GM12878 (cell line): ENCODE measurements at regions not wholly inside any gene's neighbourhood (a gene's known extent, or its start where the extent isn't known, plus 50 kb on each side); places are given as distances from the start of the nearest gene placed in this dataset.
"Not testable (repeated sequence)": the region's sequence is repeated elsewhere in the genome, so short reads cannot be mapped to it uniquely, and the experiment has no call there.

Source experiments
- ATAC-seq: fragments of 200-7000 bp; cut with Tn5 transposase; 3 replicates; pipeline ENCODE4 v1.9.1; 2020; ENCODE audit warnings: mild to moderate bottlenecking, moderate library complexity
- BruUV-seq: library from RNA; stranded (reverse); fragments of 400-500 nt; replicated peaks from 2 replicates; lab custom pipeline; 2021; lab: Mats Ljungman, UMichigan
- CTCF ChIA-PET: fragments of 300-600 bp; sonication (Branson Sonifier 250); formaldehyde crosslinking; extraction: SDS; loops from one replicate; lab custom pipeline; 2021; ENCODE audit warnings: inconsistent platforms; lab: Yijun Ruan, JAX
- POLR2A ChIA-PET: fragments of 350-600 bp; formaldehyde crosslinking; extraction: SDS; loops from one replicate; lab custom pipeline; 2021; ENCODE audit warnings: inconsistent platforms; lab: Charles Lee
- RAD21 ChIA-PET: fragments of 300-600 bp; sonication (Branson Sonifier 250); formaldehyde crosslinking; loops from one replicate; lab custom pipeline; 2023; ENCODE audit warnings: antibody characterized with exemption; ENCODE audit not compliant: unreplicated experiment; lab: Charles Lee
- SMC1A ChIA-PET: fragments of 300-600 bp; sonication (Branson Sonifier 250); formaldehyde crosslinking; loops from one replicate; lab custom pipeline; 2023; ENCODE audit not compliant: unreplicated experiment, uncharacterized antibody; lab: Charles Lee
- DNase-seq: peaks from one replicate; pipeline ENCODE4 v3.0.0-alpha.2; 2011; ENCODE audit warnings: low read depth, low spot score
- FAIRE-seq: peaks from 3 replicates; lab custom pipeline; 2011; peaks lifted over from hg19 to GRCh38; lab: Jason Lieb, UNC
- H2AFZ ChIP-seq: 2 replicates; pipeline ENCODE4 v1.6.0; 2011; ENCODE audit warnings: low read depth, low read length, control low read depth; ENCODE audit not compliant: control insufficient read depth
- H3K27ac ChIP-seq: 2 replicates; pipeline ENCODE4 v1.5.1; 2011; ENCODE audit warnings: control low read depth; ENCODE audit not compliant: control insufficient read depth, insufficient read depth
- H3K27me3 ChIP-seq, 2 experiments: replicated peaks in 1 of 2; 2 replicates each; pipeline versions ENCODE4 v1.6.0 to v1.6.1; 2011; ENCODE audit warnings: low read length in 1 of 2; ENCODE audit not compliant: control insufficient read depth in 2 of 2, insufficient read depth in 2 of 2
- H3K36me3 ChIP-seq, 2 experiments: 2 replicates each; pipeline ENCODE4 v1.5.1; 2011; ENCODE audit warnings: low read length in 1 of 2; ENCODE audit not compliant: control insufficient read depth in 2 of 2, insufficient read depth in 2 of 2
- H3K4me1 ChIP-seq: 2 replicates; pipeline ENCODE4 v1.6.1; 2011; ENCODE audit warnings: mild to moderate bottlenecking, low read length, moderate library complexity, mixed read lengths; ENCODE audit not compliant: control insufficient read depth, insufficient read depth
- H3K4me2 ChIP-seq: 2 replicates; pipeline ENCODE4 v1.6.0; 2011; ENCODE audit warnings: control low read depth; ENCODE audit not compliant: control insufficient read depth, insufficient read depth
- H3K4me3 ChIP-seq: fragments of 200-600 bp; sonication (generic); 2 replicates; pipeline ENCODE4 v1.5.1; 2016
- H3K79me2 ChIP-seq: 2 replicates; pipeline ENCODE4 v1.6.0; 2011; ENCODE audit warnings: low read length; ENCODE audit not compliant: control insufficient read depth, insufficient read depth
- H3K9ac ChIP-seq: 2 replicates; pipeline ENCODE4 v1.8.0; 2011; ENCODE audit warnings: low read length, control low read depth, mixed read lengths; ENCODE audit not compliant: control insufficient read depth, insufficient read depth
- H3K9me3 ChIP-seq: replicated peaks from 3 replicates; pipeline ENCODE4 v1.5.1; 2011; ENCODE audit warnings: mild to moderate bottlenecking, low read length; ENCODE audit not compliant: control insufficient read depth, insufficient read depth
- H4K20me1 ChIP-seq: 2 replicates; pipeline ENCODE4 v1.6.0; 2011; ENCODE audit not compliant: control insufficient read depth, insufficient read depth
- WGBS: methylation state at CpG from one replicate; pipeline ENCODE4 v1.1.6; 2016; ENCODE audit warnings: low lambda C conversion rate; ENCODE audit not compliant: insufficient replicate concordance, insufficient coverage; ENCODE audit errors: missing lambda C conversion rate; 5-methylcytosine and 5-hydroxymethylcytosine counted together
- in situ Hi-C: fragments of 300-500 bp; cut with MboI; formaldehyde crosslinking; loops from 9 replicates; pipeline ENCODE4 v1.14.3; 2018; ENCODE audit warnings: mixed read lengths
- intact Hi-C: fragments of 100-400 bp; cut with micrococcal nuclease; formaldehyde crosslinking; loops from one replicate; pipeline ENCODE4 v1.14.2; 2022; ENCODE audit not compliant: unreplicated experiment

GRCh38 chr10:45914740-45915139 lies 57.5 kb upstream of the TIMM23 start:
- ATAC-seq, FAIRE-seq, H3K27me3 ChIP-seq, H3K4me1 ChIP-seq, intact Hi-C loops, BruUV-seq, H3K9me3 ChIP-seq, H3K9ac ChIP-seq, H2AFZ ChIP-seq, POLR2A ChIA-PET, H4K20me1 ChIP-seq, H3K4me2 ChIP-seq, H3K4me3 ChIP-seq, H3K27ac ChIP-seq, RAD21 ChIA-PET, CTCF ChIA-PET, H3K79me2 ChIP-seq, H3K36me3 ChIP-seq, in situ Hi-C loops, SMC1A ChIA-PET, DNase-seq: not testable (repeated sequence)
- WGBS = 100% methylated on average over 1 of the region's 3 CpGs

- H2AFZ ChIP-seq, H3K9ac ChIP-seq, in situ Hi-C loops, SMC1A ChIA-PET, H3K4me1 ChIP-seq, H3K4me2 ChIP-seq, POLR2A ChIA-PET, ATAC-seq, H3K27ac ChIP-seq, H3K9me3 ChIP-seq, BruUV-seq, H4K20me1 ChIP-seq, H3K4me3 ChIP-seq, H3K79me2 ChIP-seq, RAD21 ChIA-PET, FAIRE-seq, DNase-seq, intact Hi-C loops, H3K27me3 ChIP-seq, H3K36me3 ChIP-seq: not testable (repeated sequence)
- no CpG with 5 or more reads among the region's 2 CpGs for WGBS
- CTCF ChIA-PET = interaction anchor here (0.7 kb wide), 1 partner anchor 90 kb away, joined by 3 read pairs; no protein-coding TSS in a partner anchor
Measured at GRCh38 chr10:45915617-45916016, 56.7 kb upstream of the TIMM23 start.

- H4K20me1 ChIP-seq, in situ Hi-C loops, H3K4me1 ChIP-seq, H3K27me3 ChIP-seq, RAD21 ChIA-PET, SMC1A ChIA-PET, BruUV-seq, ATAC-seq, H3K4me2 ChIP-seq, CTCF ChIA-PET, H3K9me3 ChIP-seq, DNase-seq, H3K4me3 ChIP-seq, H3K27ac ChIP-seq, H3K9ac ChIP-seq, FAIRE-seq, intact Hi-C loops, H3K36me3 ChIP-seq, POLR2A ChIA-PET, H3K79me2 ChIP-seq, H2AFZ ChIP-seq: not testable (repeated sequence)
- WGBS = 98% methylated on average over 3 of the region's 3 CpGs
Measured at GRCh38 chr10:45920876-45921275, 51.4 kb upstream of the TIMM23 start.
